HL-60 (cell line): ENCODE measurements at regions not wholly inside any gene's neighbourhood (a gene's known extent, or its start where the extent isn't known, plus 50 kb on each side); places are given as distances from the start of the nearest gene placed in this dataset.

ENCODE experiments used
- GABPA ChIP-seq: IDR thresholded peaks from 2 replicates; pipeline ENCODE4 v1.6.1; 2012; ENCODE audit warnings: low read depth
- POLR2AphosphoS5 ChIP-seq: IDR thresholded peaks from 2 replicates; pipeline ENCODE4 v1.6.1; 2012; ENCODE audit warnings: low read depth
- REST ChIP-seq: IDR thresholded peaks from 2 replicates; pipeline ENCODE4 v1.6.1; 2012; ENCODE audit warnings: low read depth; ENCODE audit not compliant: insufficient replicate concordance
- SPI1 ChIP-seq: IDR thresholded peaks from 2 replicates; pipeline ENCODE4 v1.6.1; 2012; ENCODE audit warnings: low read depth, mild to moderate bottlenecking, borderline replicate concordance
- TF ChIP-seq, protein P1 (sequence below): IDR thresholded peaks from one replicate; pipeline ENCODE4 v1.5.1; 2011; ENCODE audit warnings: low read length, control low read depth, inconsistent platforms; ENCODE audit not compliant: insufficient read depth

DNA sequence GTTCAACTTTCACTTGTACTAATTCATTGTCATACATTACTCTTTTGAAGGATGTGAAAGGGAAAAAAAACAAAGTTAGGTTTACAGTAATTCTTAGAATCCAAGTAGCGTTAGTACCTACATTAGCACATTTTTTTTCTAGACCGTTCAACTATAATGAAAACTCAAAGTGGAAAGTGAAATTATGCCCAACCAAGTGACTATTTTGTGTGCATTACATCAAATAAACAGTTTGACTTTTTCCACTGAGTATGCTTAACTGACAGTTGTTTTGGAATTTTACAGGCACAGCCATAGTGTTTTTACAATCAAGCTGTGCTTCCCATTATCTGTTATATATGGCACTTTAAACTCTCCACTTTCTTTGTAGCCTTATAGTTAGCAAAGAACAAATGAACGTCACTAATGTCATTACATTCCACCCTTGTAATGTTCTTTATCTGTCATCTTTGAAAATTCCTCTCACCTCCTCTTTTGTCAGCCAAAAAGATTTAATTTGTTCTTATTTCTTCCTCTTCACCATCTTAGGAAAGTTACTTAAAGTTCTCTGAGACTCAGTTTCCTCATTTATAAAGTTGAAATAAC lies 142.3 kb upstream of the SOX2 start:
- TF ChIP-seq, protein P1, sequence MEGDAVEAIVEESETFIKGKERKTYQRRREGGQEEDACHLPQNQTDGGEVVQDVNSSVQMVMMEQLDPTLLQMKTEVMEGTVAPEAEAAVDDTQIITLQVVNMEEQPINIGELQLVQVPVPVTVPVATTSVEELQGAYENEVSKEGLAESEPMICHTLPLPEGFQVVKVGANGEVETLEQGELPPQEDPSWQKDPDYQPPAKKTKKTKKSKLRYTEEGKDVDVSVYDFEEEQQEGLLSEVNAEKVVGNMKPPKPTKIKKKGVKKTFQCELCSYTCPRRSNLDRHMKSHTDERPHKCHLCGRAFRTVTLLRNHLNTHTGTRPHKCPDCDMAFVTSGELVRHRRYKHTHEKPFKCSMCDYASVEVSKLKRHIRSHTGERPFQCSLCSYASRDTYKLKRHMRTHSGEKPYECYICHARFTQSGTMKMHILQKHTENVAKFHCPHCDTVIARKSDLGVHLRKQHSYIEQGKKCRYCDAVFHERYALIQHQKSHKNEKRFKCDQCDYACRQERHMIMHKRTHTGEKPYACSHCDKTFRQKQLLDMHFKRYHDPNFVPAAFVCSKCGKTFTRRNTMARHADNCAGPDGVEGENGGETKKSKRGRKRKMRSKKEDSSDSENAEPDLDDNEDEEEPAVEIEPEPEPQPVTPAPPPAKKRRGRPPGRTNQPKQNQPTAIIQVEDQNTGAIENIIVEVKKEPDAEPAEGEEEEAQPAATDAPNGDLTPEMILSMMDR = no peak
- TF ChIP-seq REST (no peak), POLR2AphosphoS5 (no peak), SPI1 (no peak), GABPA (no peak)
